ENCODE measurements at regions not wholly inside any gene's neighbourhood (a gene's known extent, or its start where the extent isn't known, plus 50 kb on each side); places are given as distances from the start of the nearest gene placed in this dataset.

- DNase-seq (no peak), FAIRE-seq (no peak)
- Histone ChIP-seq H3K9ac (ENCODE audit: low read length in 3 of 3) (no peak overlapping the region), H3K36me3 (ENCODE audit: control insufficient read depth in 2 of 3, insufficient read depth in 3 of 3, low read length in 3 of 3) (no peaks in the 10 kb centered on the region), H3K4me1 (ENCODE audit: control insufficient read depth in 2 of 3, insufficient read depth in 2 of 3, low read depth in 1 of 3, low read length in 3 of 3) (no peaks in the 10 kb centered on the region), H3K27me3 (ENCODE audit: control insufficient read depth, insufficient read depth, low read length) (no peaks in the 10 kb centered on the region), H3K4me3 (ENCODE audit: low read length in 3 of 3) (no peak overlapping the region), H3K27ac (ENCODE audit: low read depth in 2 of 2, low read length in 2 of 2) (no peak overlapping the region), H3K9me3 (ENCODE audit: control insufficient read depth in 2 of 3, insufficient read depth in 1 of 3, low read length in 3 of 3) (no peaks in the 10 kb centered on the region)
- no peak for TF ChIP-seq CTCF (IDR thresholded peaks at IDR 0.05; ENCODE audit: borderline replicate concordance, extremely low read depth, insufficient read depth)
- intact Hi-C loops (cut with DNase I): no loop called here
These were observed 819.3 kb downstream of the PCDH7 start for GRCh38 chr4:31539284-31540069.

DNA sequence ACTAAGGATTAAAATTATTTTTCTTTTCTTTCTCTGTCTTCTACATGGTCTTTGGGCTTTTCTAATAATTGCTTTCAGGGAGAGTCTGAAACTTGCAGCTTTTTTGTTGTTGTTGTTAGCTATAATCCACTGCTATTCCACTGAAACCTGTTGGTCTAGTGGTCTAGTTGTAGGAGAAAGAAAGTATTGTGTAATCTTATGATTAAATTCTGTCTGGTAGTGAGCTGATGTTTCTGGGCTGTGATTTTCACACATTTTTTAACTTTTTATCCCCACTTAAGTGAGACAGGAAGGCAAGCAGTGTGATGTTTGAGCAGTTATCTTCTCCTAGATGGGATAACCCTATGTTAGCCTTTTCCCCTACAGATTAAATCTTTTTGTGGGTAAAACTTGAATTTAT is 825.2 kb downstream of the PCDH7 start:
- Histone ChIP-seq H3K9me3 (ENCODE audit: control insufficient read depth in 2 of 3, insufficient read depth in 1 of 3, low read length in 3 of 3) (no peaks in the 10 kb centered on the region), H3K27me3 (ENCODE audit: control insufficient read depth, insufficient read depth, low read length) (no peaks in the 10 kb centered on the region), H3K9ac (ENCODE audit: low read length in 3 of 3) (no peak overlapping the region), H3K27ac (ENCODE audit: low read depth in 2 of 2, low read length in 2 of 2) (no peak overlapping the region), H3K4me1 (ENCODE audit: control insufficient read depth in 2 of 3, insufficient read depth in 2 of 3, low read depth in 1 of 3, low read length in 3 of 3) (no peaks in the 10 kb centered on the region), H3K36me3 (ENCODE audit: control insufficient read depth in 2 of 3, insufficient read depth in 3 of 3, low read length in 3 of 3) (no peaks in the 10 kb centered on the region), H3K4me3 (ENCODE audit: low read length in 3 of 3) (no peak overlapping the region)
- no peak for TF ChIP-seq CTCF (IDR thresholded peaks at IDR 0.05; ENCODE audit: borderline replicate concordance, extremely low read depth, insufficient read depth)
- no peak for DNase-seq
- no peak for FAIRE-seq
- intact Hi-C loops (cut with DNase I): no loop called here

DNA sequence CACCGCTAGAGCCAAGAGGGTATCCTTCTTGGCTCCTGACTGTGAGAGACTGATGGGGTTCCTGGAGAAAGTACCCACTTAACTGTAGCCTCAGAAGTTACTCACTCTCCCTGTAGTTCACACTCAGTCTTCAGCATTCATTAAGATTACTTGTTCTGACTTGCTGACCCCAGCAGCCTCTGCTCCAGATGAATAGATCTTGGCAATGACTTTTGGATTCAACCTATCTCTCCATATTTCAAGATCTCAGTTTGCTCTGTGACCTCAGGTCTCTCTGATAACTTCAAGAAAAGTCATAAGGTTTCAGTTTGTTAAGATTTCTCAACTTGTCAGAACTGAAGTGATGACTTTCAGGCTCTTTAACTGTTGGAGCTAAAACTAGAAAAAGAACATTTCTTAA is 825.6 kb downstream of the PCDH7 start:
- intact Hi-C loops (cut with DNase I): no loop called here

More for the DNA sequence above, 825.6 kb downstream of the PCDH7 start:
- FAIRE-seq: no peak
- DNase-seq: peak in 1 of 5 donors; percentile 2
- Histone ChIP-seq H3K9me3 (ENCODE audit: control insufficient read depth in 2 of 3, insufficient read depth in 1 of 3, low read length in 3 of 3) (no peaks in the 10 kb centered on the region), H3K36me3 (ENCODE audit: control insufficient read depth in 2 of 3, insufficient read depth in 3 of 3, low read length in 3 of 3) (no peaks in the 10 kb centered on the region), H3K4me1 (ENCODE audit: control insufficient read depth in 2 of 3, insufficient read depth in 2 of 3, low read depth in 1 of 3, low read length in 3 of 3) (no peaks in the 10 kb centered on the region), H3K27ac (ENCODE audit: low read depth in 2 of 2, low read length in 2 of 2) (no peak overlapping the region), H3K9ac (ENCODE audit: low read length in 3 of 3) (no peak overlapping the region), H3K4me3 (ENCODE audit: low read length in 3 of 3) (no peak overlapping the region), H3K27me3 (ENCODE audit: control insufficient read depth, insufficient read depth, low read length) (no peaks in the 10 kb centered on the region)
- no peak for TF ChIP-seq CTCF (IDR thresholded peaks at IDR 0.05; ENCODE audit: borderline replicate concordance, extremely low read depth, insufficient read depth)

All from kidney (tissue), 13 donors.